ENCODE measurements at regions not wholly inside any gene's neighbourhood (a gene's known extent, or its start where the extent isn't known, plus 50 kb on each side); places are given as distances from the start of the nearest gene placed in this dataset.

DNA sequence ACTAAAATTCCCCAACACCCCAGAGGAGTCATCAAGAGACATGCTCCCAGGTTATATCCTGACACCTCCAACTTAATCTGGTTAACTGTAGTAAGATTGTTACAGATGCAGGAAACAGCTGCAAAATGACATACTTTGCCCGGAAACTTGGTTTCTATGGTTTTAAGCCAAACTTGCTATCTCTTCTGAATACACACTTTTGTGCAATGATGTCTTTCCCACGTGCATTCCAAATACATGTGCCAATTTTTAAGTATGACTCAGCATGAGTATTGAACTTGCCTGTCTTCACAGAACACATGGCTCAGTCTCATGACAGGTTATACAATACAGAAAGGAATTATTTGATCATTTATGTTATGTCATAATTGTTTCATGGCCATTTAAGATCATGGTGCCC is 207.0 kb upstream of the DCBLD2 start:
- DNase-seq: no peak
- intact Hi-C loops (cut with DNase I, micrococcal nuclease): no loop called here

GRCh38 chr3:99094606-99095005 is 193.1 kb upstream of the DCBLD2 start:
- Mint-ChIP-seq H3K36me3 (ENCODE audit: low read depth) (no peaks in the 10 kb centered on the region), H3K4me1 (ENCODE audit: low read depth) (no peaks in the 10 kb centered on the region), H3K9me3 (no peaks in the 10 kb centered on the region), H3K27me3 (no peaks in the 10 kb centered on the region), H3K27ac (no peak overlapping the region), H3K4me3 (no peak overlapping the region)
- no peaks in the 10 kb centered on the region for H3K36me3 ChIP-seq (ENCODE audit: insufficient read depth, low read length)
- DNase-seq (no peak), ATAC-seq (ENCODE audit: poor library complexity) (no peak)
- no peaks in the 10 kb centered on the region for H3K9me3 ChIP-seq (ENCODE audit: control insufficient read depth in 1 of 2, insufficient read depth in 1 of 2, low read length in 2 of 2)
- H3K4me3 ChIP-seq (ENCODE audit: low read length): no peak overlapping the region
- H3K4me1 ChIP-seq (ENCODE audit: insufficient read depth, low read length): no peaks in the 10 kb centered on the region
- no peak overlapping the region for H3K27ac ChIP-seq (ENCODE audit: low read depth in 1 of 2, low read length in 2 of 2)
- TF ChIP-seq, protein P1, sequence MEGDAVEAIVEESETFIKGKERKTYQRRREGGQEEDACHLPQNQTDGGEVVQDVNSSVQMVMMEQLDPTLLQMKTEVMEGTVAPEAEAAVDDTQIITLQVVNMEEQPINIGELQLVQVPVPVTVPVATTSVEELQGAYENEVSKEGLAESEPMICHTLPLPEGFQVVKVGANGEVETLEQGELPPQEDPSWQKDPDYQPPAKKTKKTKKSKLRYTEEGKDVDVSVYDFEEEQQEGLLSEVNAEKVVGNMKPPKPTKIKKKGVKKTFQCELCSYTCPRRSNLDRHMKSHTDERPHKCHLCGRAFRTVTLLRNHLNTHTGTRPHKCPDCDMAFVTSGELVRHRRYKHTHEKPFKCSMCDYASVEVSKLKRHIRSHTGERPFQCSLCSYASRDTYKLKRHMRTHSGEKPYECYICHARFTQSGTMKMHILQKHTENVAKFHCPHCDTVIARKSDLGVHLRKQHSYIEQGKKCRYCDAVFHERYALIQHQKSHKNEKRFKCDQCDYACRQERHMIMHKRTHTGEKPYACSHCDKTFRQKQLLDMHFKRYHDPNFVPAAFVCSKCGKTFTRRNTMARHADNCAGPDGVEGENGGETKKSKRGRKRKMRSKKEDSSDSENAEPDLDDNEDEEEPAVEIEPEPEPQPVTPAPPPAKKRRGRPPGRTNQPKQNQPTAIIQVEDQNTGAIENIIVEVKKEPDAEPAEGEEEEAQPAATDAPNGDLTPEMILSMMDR (IDR thresholded peaks at IDR 0.05): no peak
- intact Hi-C loops (cut with DNase I, micrococcal nuclease): no loop called here
- POLR2A ChIA-PET: no interaction called here
- H3K27me3 ChIP-seq (ENCODE audit: control insufficient read depth in 1 of 2, insufficient read depth in 2 of 2, low read length in 2 of 2): no peaks in the 10 kb centered on the region
- CTCF ChIA-PET: no interaction called here

More for the DNA sequence above, 207.0 kb upstream of the DCBLD2 start:
- Mint-ChIP-seq H3K27me3 (no peaks in the 10 kb centered on the region), H3K4me1 (ENCODE audit: low read depth) (no peaks in the 10 kb centered on the region), H3K4me3 (no peak overlapping the region), H3K9me3 (no peaks in the 10 kb centered on the region), H3K27ac (no peak overlapping the region), H3K36me3 (ENCODE audit: low read depth) (no peaks in the 10 kb centered on the region)
- Histone ChIP-seq H3K27me3 (ENCODE audit: control insufficient read depth in 1 of 2, insufficient read depth in 2 of 2, low read length in 2 of 2) (no peaks in the 10 kb centered on the region), H3K4me3 (ENCODE audit: low read length) (no peak overlapping the region), H3K27ac (ENCODE audit: low read depth in 1 of 2, low read length in 2 of 2) (no peak overlapping the region), H3K36me3 (ENCODE audit: insufficient read depth, low read length) (no peaks in the 10 kb centered on the region), H3K9me3 (ENCODE audit: control insufficient read depth in 1 of 2, insufficient read depth in 1 of 2, low read length in 2 of 2) (no peaks in the 10 kb centered on the region), H3K4me1 (ENCODE audit: insufficient read depth, low read length) (no peaks in the 10 kb centered on the region)
- ATAC-seq (ENCODE audit: poor library complexity): no peak
- CTCF ChIA-PET: no interaction called here
- TF ChIP-seq, protein P1 (IDR thresholded peaks at IDR 0.05): no peak
- POLR2A ChIA-PET: no interaction called here

GRCh38 chr3:99087277-99087676 is 185.8 kb upstream of the DCBLD2 start:
- intact Hi-C loops (cut with DNase I, micrococcal nuclease): no loop called here
- TF ChIP-seq, protein P1 (IDR thresholded peaks at IDR 0.05): no peak
- Histone ChIP-seq H3K27ac (ENCODE audit: low read depth in 1 of 2, low read length in 2 of 2) (no peak overlapping the region), H3K9me3 (ENCODE audit: control insufficient read depth in 1 of 2, insufficient read depth in 1 of 2, low read length in 2 of 2) (no peaks in the 10 kb centered on the region), H3K27me3 (ENCODE audit: control insufficient read depth in 1 of 2, insufficient read depth in 2 of 2, low read length in 2 of 2) (no peaks in the 10 kb centered on the region), H3K36me3 (ENCODE audit: insufficient read depth, low read length) (no peaks in the 10 kb centered on the region), H3K4me3 (ENCODE audit: low read length) (no peak overlapping the region), H3K4me1 (ENCODE audit: insufficient read depth, low read length) (no peaks in the 10 kb centered on the region)
- Mint-ChIP-seq H3K4me3 (no peak overlapping the region), H3K9me3 (no peaks in the 10 kb centered on the region), H3K4me1 (ENCODE audit: low read depth) (no peaks in the 10 kb centered on the region), H3K27ac (no peak overlapping the region), H3K36me3 (ENCODE audit: low read depth) (no peaks in the 10 kb centered on the region), H3K27me3 (peaks cover 12% of the 10 kb centered on the region)
- CTCF ChIA-PET: no interaction called here
- ATAC-seq (ENCODE audit: poor library complexity): no peak
- POLR2A ChIA-PET: no interaction called here
- no peak for DNase-seq

Measured in CD4-positive, alpha-beta T cell (primary cell).